ENCODE measurements at regions not wholly inside any gene's neighbourhood (a gene's known extent, or its start where the extent isn't known, plus 50 kb on each side); places are given as distances from the start of the nearest gene placed in this dataset.
"Not testable (repeated sequence)": the region's sequence is repeated elsewhere in the genome, so short reads cannot be mapped to it uniquely, and the experiment has no call there.

- DNase-seq (ENCODE audit: low spot score), result not testable (repeated sequence)
Observed at GRCh38 chr11:3514635-3515424, 127.0 kb downstream of the ART5 start.

- not testable (repeated sequence) for DNase-seq (ENCODE audit: low spot score)
Observed at GRCh38 chr11:3513311-3513710, 128.5 kb downstream of the ART5 start.

GRCh38 chr11:3512751-3513150 lies 129.0 kb downstream of the ART5 start:
- not testable (repeated sequence) for DNase-seq (ENCODE audit: low spot score)

GRCh38 chr11:3512133-3512703 lies 129.6 kb downstream of the ART5 start:
- DNase-seq (ENCODE audit: low spot score), result peak; percentile 4

DNA sequence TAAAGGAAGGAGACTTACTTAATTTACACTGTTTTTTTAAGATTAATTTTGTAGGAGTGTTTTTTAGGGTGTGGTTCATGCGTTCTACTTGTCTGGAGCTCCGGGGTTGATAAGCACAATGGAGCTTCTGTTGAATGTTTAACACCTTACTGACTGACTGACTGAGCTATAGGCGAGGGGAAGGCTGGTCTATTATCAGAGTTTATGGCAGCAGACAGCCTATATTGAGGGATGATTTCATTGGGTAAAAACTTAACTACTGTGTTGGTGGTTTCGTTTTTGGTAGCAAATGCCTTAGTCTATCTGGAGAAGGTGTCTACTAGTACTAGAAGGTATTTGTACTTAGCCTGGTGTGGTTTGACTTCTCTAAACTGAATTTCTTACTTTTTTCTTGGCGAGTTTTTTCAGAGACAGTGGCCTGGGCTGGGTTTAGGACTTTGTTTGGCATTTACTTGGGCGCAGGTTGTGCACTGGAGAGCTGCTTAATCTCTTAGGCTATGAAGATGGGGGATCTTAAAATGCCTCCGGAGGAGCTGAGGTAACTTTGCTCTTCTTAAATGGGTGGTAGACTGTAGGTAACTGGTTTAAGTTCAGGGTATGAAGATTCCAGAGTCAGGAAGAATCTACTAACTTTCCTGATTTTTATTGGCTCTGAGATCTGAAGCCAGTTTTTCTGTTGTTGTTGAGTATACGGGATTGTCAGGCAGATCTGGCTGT lies 130.2 kb downstream of the ART5 start:
- DNase-seq (ENCODE audit: low spot score), result not testable (repeated sequence)

DNA sequence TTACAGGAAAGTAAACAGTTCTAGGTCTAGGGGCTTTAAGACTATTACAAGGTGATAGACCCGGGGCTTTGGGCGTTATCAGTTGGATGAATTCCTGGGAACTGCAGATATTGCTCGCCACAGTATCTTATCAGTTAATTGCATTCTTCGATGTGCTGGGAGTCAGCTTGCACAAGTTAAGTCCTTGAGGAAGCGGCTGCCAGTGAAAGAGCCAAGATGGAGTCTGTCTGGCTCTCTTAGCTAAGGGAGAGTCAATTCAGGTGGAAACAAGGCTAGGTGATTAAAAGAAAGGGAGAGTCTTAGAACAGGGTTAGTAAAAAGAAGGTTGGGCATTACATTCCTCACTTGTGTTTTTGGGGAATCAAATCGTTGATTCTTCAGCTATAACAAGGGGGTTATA lies 130.6 kb upstream of the ZNF195 start:
- not testable (repeated sequence) for DNase-seq (ENCODE audit: low spot score)

DNA sequence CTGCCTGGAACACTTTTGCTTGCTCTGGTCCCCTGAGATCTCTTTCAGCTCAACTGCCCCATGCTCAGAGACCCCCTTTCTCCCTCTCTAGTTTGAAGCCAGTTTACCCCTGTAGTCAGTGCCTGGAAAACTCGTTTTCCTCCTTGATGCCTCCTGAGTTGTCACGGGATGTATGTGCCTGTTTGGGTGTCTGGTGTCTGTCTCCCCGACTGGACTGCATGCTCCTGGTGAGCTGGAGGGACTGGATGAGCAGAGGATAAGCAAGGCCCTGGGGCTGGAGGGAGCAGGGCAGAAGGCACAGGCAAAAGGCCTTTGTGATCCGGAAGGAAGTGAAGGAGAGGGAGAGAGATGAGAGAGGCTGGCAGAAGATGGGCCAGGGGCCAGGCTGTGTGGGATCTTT lies 120.3 kb upstream of the ZNF195 start:
- DNase-seq (ENCODE audit: low spot score), result not testable (repeated sequence)

DNA sequence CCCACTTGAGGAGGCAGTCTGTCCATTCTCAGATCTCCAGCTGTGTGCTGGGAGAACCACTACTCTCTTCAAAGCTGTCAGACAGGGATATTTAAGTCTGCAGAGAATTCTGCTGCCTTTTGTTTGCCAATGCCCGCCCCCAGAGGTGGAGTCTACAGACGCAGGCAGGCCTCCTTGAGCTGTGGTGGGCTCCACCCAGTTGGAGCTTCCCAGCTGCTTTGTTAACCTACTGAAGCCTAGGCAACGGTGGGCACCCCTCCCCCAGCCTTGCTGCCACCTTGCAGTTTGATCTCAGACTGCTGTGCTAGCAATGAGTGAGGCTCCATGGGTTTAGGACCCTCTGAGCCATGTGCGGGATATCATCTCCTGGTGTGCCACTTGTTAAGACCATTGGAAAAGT lies 119.4 kb upstream of the ZNF195 start:
- not testable (repeated sequence) for DNase-seq (ENCODE audit: low spot score)

GRCh38 chr11:3493152-3493551 lies 114.2 kb upstream of the ZNF195 start:
- DNase-seq (ENCODE audit: low spot score), result not testable (repeated sequence)

GRCh38 chr11:3488003-3488402 lies 109.1 kb upstream of the ZNF195 start:
- not testable (repeated sequence) for DNase-seq (ENCODE audit: low spot score)

DNA sequence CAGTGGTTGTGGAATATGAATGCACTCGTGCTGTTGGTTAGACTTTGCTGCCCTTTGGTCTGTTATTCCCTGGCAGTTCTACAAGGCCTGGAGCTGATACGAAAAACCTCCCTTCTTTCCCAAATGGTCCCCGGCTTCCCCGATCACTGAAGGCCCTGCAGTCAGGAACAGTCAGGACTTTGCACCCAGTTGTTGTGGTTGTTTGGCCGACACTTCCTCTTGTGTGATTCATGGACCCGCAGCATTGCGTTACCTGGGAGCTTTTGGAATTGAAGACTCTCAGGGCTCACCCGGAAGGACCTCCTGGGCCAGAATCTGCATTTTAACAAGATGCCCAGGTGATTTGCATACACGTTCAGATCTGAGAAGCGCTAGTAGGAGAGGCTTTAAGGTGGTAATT lies 106.8 kb upstream of the ZNF195 start:
- not testable (repeated sequence) for DNase-seq (ENCODE audit: low spot score)

GRCh38 chr11:3476937-3477885 lies 98.3 kb upstream of the ZNF195 start:
- DNase-seq (ENCODE audit: low spot score), result not testable (repeated sequence)

- DNase-seq (ENCODE audit: low spot score), result not testable (repeated sequence)
Observed at GRCh38 chr11:3476084-3476936, 97.4 kb upstream of the ZNF195 start.

DNA sequence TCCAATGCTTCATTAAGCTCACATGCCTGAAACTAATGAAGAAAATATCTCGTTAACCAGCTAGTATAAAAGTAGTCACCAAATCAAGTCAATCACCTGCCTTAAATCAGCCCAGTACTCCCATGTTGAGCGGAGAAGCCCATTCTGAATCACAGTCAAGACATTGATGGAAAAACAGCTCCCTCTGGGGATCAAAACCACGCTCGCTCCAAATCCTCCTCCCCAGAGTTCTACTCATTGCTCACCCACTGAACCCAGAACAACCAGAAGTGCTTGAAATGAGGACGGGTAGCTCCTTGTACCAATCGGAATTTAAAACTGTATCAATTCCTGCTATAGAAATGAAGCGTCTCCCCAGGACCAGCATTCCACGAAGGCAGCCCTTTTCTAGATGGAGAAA lies 90.0 kb upstream of the ZNF195 start:
- DNase-seq (ENCODE audit: low spot score), result not testable (repeated sequence)

DNA sequence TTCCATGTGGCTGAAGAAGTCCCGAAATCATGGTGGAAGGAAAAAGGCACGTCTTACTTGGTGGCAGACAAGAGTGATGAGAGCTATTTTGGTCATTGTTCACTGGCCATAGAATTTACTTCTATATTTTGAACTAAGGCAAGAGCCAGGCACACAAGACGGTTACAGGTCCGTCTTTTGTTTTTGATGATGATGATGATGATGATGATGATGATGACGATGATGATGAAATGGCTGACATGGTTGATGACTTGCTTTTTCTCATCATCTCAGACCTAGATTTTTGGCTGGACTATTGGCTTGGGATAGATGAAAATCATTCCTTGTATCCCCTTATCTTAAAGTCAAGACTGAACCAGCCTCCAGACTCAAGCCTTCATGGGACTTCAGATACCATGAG lies 88.7 kb upstream of the ZNF195 start:
- DNase-seq (ENCODE audit: low spot score), result not testable (repeated sequence)

DNA sequence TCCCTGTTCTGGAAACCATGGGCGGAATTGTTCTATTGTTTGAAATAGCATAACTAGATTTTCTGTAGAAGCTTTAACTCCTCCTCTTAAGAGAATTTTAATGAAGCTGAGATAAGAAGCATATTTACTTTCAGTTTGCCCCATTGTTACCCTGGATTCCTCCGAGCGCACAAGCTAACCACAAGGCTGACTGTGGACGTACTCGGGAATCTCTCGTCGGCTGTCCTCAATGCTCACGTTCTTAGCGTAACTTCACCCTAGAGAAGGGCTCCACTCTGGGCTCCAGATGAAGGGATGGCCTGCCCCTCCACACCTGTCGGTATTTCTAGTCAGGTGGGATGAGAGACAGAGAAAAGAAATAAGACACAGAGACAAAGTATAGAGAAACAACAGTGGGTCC lies 76.7 kb upstream of the ZNF195 start:
- not testable (repeated sequence) for DNase-seq (ENCODE audit: low spot score)

GRCh38 chr11:3454844-3455243 lies 75.9 kb upstream of the ZNF195 start:
- peak; percentile 57 for DNase-seq (ENCODE audit: low spot score)

- DNase-seq (ENCODE audit: low spot score), result not testable (repeated sequence)
Observed at GRCh38 chr11:3453596-3454256, 74.8 kb upstream of the ZNF195 start.

- not testable (repeated sequence) for DNase-seq (ENCODE audit: low spot score)
Observed at GRCh38 chr11:3450822-3451221, 71.9 kb upstream of the ZNF195 start.

- not testable (repeated sequence) for DNase-seq (ENCODE audit: low spot score)
Observed at GRCh38 chr11:3445535-3445934, 66.6 kb upstream of the ZNF195 start.

Measured in Ammon's horn (tissue), 1 donor.